IMR-90 (cell line): ENCODE measurements at regions not wholly inside any gene's neighbourhood (a gene's known extent, or its start where the extent isn't known, plus 50 kb on each side); places are given as distances from the start of the nearest gene placed in this dataset.

Experiments
- ATAC-seq: fragments of 200-7000 bp; cut with Tn5 transposase; 2 replicates; pipeline ENCODE4 v1.9.1; 2020; ENCODE audit warnings: low read depth, mild to moderate bottlenecking, moderate library complexity
- BruUV-seq: library from RNA; stranded (reverse); fragments of 400-500 nt; replicated peaks from 2 replicates; lab custom pipeline; 2021; lab: Mats Ljungman, UMichigan
- CTCF ChIA-PET: fragments of 300-600 bp; formaldehyde crosslinking; extraction: SDS; loops from one replicate; lab custom pipeline; 2021; ENCODE audit warnings: antibody characterized with exemption; lab: Yijun Ruan, JAX
- POLR2A ChIA-PET: fragments of 300-600 bp; sonication (Branson Sonifier 250); formaldehyde crosslinking; loops from one replicate; lab custom pipeline; 2022; ENCODE audit warnings: antibody characterized with exemption; ENCODE audit not compliant: unreplicated experiment; lab: Charles Lee
- DNase-seq: peaks from one replicate; pipeline ENCODE4 v3.0.0; 2013
- H2AFZ ChIP-seq: replicated peaks from 2 replicates; pipeline ENCODE3; 2013; ENCODE audit warnings: low read length, mild to moderate bottlenecking; ENCODE audit not compliant: poor library complexity
- H2AK5ac ChIP-seq: 2 replicates; pipeline ENCODE4 v1.6.1; 2013; ENCODE audit warnings: low read depth, low read length, inconsistent platforms
- H2AK9ac ChIP-seq: replicated peaks from 2 replicates; pipeline ENCODE3; 2013; ENCODE audit warnings: mild to moderate bottlenecking, low read depth, low read length, moderate library complexity; ENCODE audit not compliant: poor library complexity
- H2BK120ac ChIP-seq: 2 replicates; pipeline ENCODE4 v1.6.1; 2013; ENCODE audit warnings: low read depth, low read length, inconsistent platforms
- H2BK15ac ChIP-seq: 3 replicates; pipeline ENCODE4 v1.6.1; 2013; ENCODE audit warnings: low read depth, low read length, inconsistent platforms
- H2BK20ac ChIP-seq: 2 replicates; pipeline ENCODE4 v1.6.1; 2013; ENCODE audit warnings: low read depth, mild to moderate bottlenecking, inconsistent platforms, low read length, moderate library complexity
- H2BK5ac ChIP-seq: 2 replicates; pipeline ENCODE4 v1.6.1; 2013; ENCODE audit warnings: mild to moderate bottlenecking, low read depth, low read length, inconsistent platforms; ENCODE audit not compliant: poor library complexity, severe bottlenecking
- H3K14ac ChIP-seq: replicated peaks from 2 replicates; pipeline ENCODE4 v1.6.1; 2013; ENCODE audit warnings: low read depth, low read length, inconsistent platforms
- H3K18ac ChIP-seq: 2 replicates; pipeline ENCODE4 v1.6.1; 2013; ENCODE audit warnings: low read depth, low read length, control low read depth
- H3K23ac ChIP-seq: 2 replicates; pipeline ENCODE4 v1.6.1; 2013; ENCODE audit warnings: low read depth, low read length, inconsistent platforms
- H3K27ac ChIP-seq: 2 replicates; pipeline ENCODE4 v1.5.1; 2013; ENCODE audit warnings: mild to moderate bottlenecking, control low read depth, low read length; ENCODE audit not compliant: insufficient read depth
- H3K27me3 ChIP-seq: 2 replicates; pipeline ENCODE4 v1.6.1; 2013; ENCODE audit warnings: low read length; ENCODE audit not compliant: control insufficient read depth, insufficient read depth
- H3K36me3 ChIP-seq: 2 replicates; pipeline ENCODE4 v1.6.1; 2013; ENCODE audit warnings: low read length, mixed read lengths; ENCODE audit not compliant: control insufficient read depth, insufficient read depth
- H3K4ac ChIP-seq: 2 replicates; pipeline ENCODE4 v1.6.1; 2013; ENCODE audit warnings: low read depth, low read length, inconsistent platforms
- H3K4me1 ChIP-seq: 2 replicates; pipeline ENCODE4 v1.6.1; 2013; ENCODE audit warnings: low read length, mixed read lengths; ENCODE audit not compliant: control insufficient read depth, insufficient read depth
- H3K4me2 ChIP-seq: 2 replicates; pipeline ENCODE4 v1.6.1; 2013; ENCODE audit warnings: low read depth, mild to moderate bottlenecking, control low read depth, low read length, moderate library complexity
- H3K4me3 ChIP-seq: 2 replicates; pipeline ENCODE4 v1.5.1; 2013; ENCODE audit warnings: low read depth, mild to moderate bottlenecking, control low read depth, low read length, moderate library complexity; ENCODE audit not compliant: insufficient read depth
- H3K56ac ChIP-seq: 2 replicates; pipeline ENCODE4 v1.6.1; 2013; ENCODE audit warnings: low read length, inconsistent platforms; ENCODE audit not compliant: insufficient read depth; ENCODE audit errors: extremely low read depth
- H3K79me1 ChIP-seq, 2 experiments: 2 replicates each; pipeline ENCODE4 v1.6.1; 2013; ENCODE audit warnings: low read length in 2 of 2, inconsistent platforms in 1 of 2, low read depth in 1 of 2
- H3K9ac ChIP-seq: 2 replicates; pipeline ENCODE4 v1.6.1; 2013; ENCODE audit warnings: low read depth, low read length, control low read depth
- H3K9me1 ChIP-seq: 2 replicates; pipeline ENCODE4 v1.6.1; 2013; ENCODE audit warnings: low read length, inconsistent platforms; ENCODE audit not compliant: insufficient read depth
- H3K9me3 ChIP-seq: 2 replicates; pipeline ENCODE4 v1.6.1; 2013; ENCODE audit warnings: low read length; ENCODE audit not compliant: control insufficient read depth, insufficient read depth
- H4K20me1 ChIP-seq: 2 replicates; pipeline ENCODE4 v1.6.1; 2013; ENCODE audit warnings: low read length, inconsistent platforms; ENCODE audit not compliant: insufficient read depth
- H4K5ac ChIP-seq: 2 replicates; pipeline ENCODE4 v1.6.1; 2013; ENCODE audit warnings: mild to moderate bottlenecking, low read depth, low read length, control low read depth
- H4K8ac ChIP-seq, 2 experiments: 2 replicates each; pipeline ENCODE4 v1.6.1; 2013; ENCODE audit warnings: low read depth in 2 of 2, low read length in 2 of 2, control low read depth in 1 of 2, inconsistent platforms in 1 of 2
- H4K91ac ChIP-seq: 2 replicates; pipeline ENCODE4 v1.6.1; 2013; ENCODE audit warnings: low read depth, low read length, inconsistent platforms; ENCODE audit not compliant: insufficient read depth
- ELK1 ChIP-seq: fragments of 150-350 bp; IDR thresholded peaks from 2 replicates; pipeline ENCODE4 v1.6.1; 2016; ENCODE audit warnings: low read depth, mild to moderate bottlenecking, low read length, moderate library complexity, borderline replicate concordance
- NFE2L2 ChIP-seq: fragments of 150-350 bp; IDR thresholded peaks from 2 replicates; pipeline ENCODE4 v1.6.1; 2016; ENCODE audit warnings: low read depth, mild to moderate bottlenecking, low read length
- POLR2A ChIP-seq: IDR thresholded peaks from 2 replicates; pipeline ENCODE4 v1.6.1; 2012; ENCODE audit warnings: mild to moderate bottlenecking, low read depth, low read length
- RAD21 ChIP-seq: IDR thresholded peaks from 2 replicates; pipeline ENCODE4 v1.6.1; 2012; ENCODE audit warnings: low read length, improper control_type of control experiment
- WGBS, 2 experiments: methylation state at CpG; one replicate each; pipeline versions ENCODE4 v1.1.5 to v1.1.7; 2013; ENCODE audit warnings: missing lambda C conversion rate in 2 of 2; ENCODE audit not compliant: insufficient read length in 1 of 2; ENCODE audit errors: extremely low coverage in 2 of 2; 5-methylcytosine and 5-hydroxymethylcytosine counted together
- dilution Hi-C: fragments of 300-500 bp; cut with HindIII; formaldehyde crosslinking; loops from one replicate; pipeline ENCODE4 v1.14.3; 2018; ENCODE audit warnings: low sequenced_read_pairs; ENCODE audit not compliant: unreplicated experiment
- in situ Hi-C: fragments of 300-500 bp; cut with MboI; formaldehyde crosslinking; loops from 3 replicates; pipeline ENCODE4 v1.14.3; 2019; ENCODE audit warnings: low sequenced_read_pairs, inconsistent platforms, mixed read lengths
- intact Hi-C: fragments of 100-400 bp; cut with micrococcal nuclease; formaldehyde crosslinking; loops from 2 replicates; pipeline ENCODE4 v1.10.0; 2022

GRCh38 chr5:4108690-4109089 lies 513.1 kb downstream of the IRX1 start:
- no peaks in the 10 kb centered on the region for H3K4me1 ChIP-seq
- DNase-seq (no peak), ATAC-seq (no peak)
- no peak overlapping the region for H2AFZ ChIP-seq
- H3K27ac ChIP-seq: no peak overlapping the region
- ChIA-PET CTCF (no interaction called here), POLR2A (no interaction called here)
- H4K20me1 ChIP-seq: no peaks in the 10 kb centered on the region
- dilution Hi-C loops (no loop called here), in situ Hi-C loops (no loop called here), intact Hi-C loops (no loop called here)
- H4K8ac ChIP-seq: no peak overlapping the region
- no peak overlapping the region for H4K5ac ChIP-seq
- no peak overlapping the region for H3K56ac ChIP-seq
- no peak overlapping the region for H3K4me2 ChIP-seq
- H2AK5ac ChIP-seq: no peak overlapping the region
- no peak overlapping the region for H2AK9ac ChIP-seq
- H3K9ac ChIP-seq: no peak overlapping the region
- H3K23ac ChIP-seq: no peak overlapping the region
- H3K4me3 ChIP-seq: no peak overlapping the region
- no peaks in the 10 kb centered on the region for H3K79me1 ChIP-seq
- H3K27me3 ChIP-seq: no peaks in the 10 kb centered on the region
- H3K36me3 ChIP-seq: no peaks in the 10 kb centered on the region
- TF ChIP-seq POLR2A (no peak), RAD21 (no peak), NFE2L2 (no peak), ELK1 (no peak)
- no peaks in the 10 kb centered on the region for H3K9me1 ChIP-seq
- no CpG with 5 or more reads among the region's 1 CpG for WGBS, 2 experiments
- no peak overlapping the region for H3K18ac ChIP-seq
- no peak overlapping the region for H3K4ac ChIP-seq
- no peak overlapping the region for H2BK20ac ChIP-seq
- no peak overlapping the region for H2BK15ac ChIP-seq
- no TSS peak for BruUV-seq
- H4K91ac ChIP-seq: no peak overlapping the region
- no peak overlapping the region for H3K14ac ChIP-seq
- no peak overlapping the region for H2BK5ac ChIP-seq
- H3K9me3 ChIP-seq: peaks cover 16% of the 10 kb centered on the region
- H2BK120ac ChIP-seq: no peak overlapping the region
